SU-DHL-6 (cell line): ENCODE measurements at regions not wholly inside any gene's neighbourhood (a gene's known extent, or its start where the extent isn't known, plus 50 kb on each side); places are given as distances from the start of the nearest gene placed in this dataset.

ENCODE experiments used
- H2AFZ ChIP-seq: fragments of 200-600 bp; sonication (generic); 2 replicates; pipeline ENCODE4 v1.6.1; 2014; ENCODE audit warnings: low read depth, mild to moderate bottlenecking, moderate library complexity, mixed read lengths, antibody characterized with exemption, low read length; ENCODE audit not compliant: severe bottlenecking
- H3F3A ChIP-seq: fragments of 200-600 bp; shearing (Covaris generic); 2 replicates; pipeline ENCODE4 v1.6.0; 2016; ENCODE audit warnings: antibody characterized with exemption, mild to moderate bottlenecking; ENCODE audit not compliant: insufficient read depth
- H3K27ac ChIP-seq: fragments of 200-600 bp; sonication (generic); 2 replicates; pipeline ENCODE4 v1.5.1; 2016; ENCODE audit warnings: low read depth, mild to moderate bottlenecking, low read length, moderate library complexity, mixed read lengths
- H3K27me3 ChIP-seq: fragments of 200-600 bp; sonication (generic), shearing (Covaris generic); 2 replicates; pipeline ENCODE4 v1.6.0; 2014; ENCODE audit warnings: mild to moderate bottlenecking, low read length
- H3K36me3 ChIP-seq: fragments of 200-600 bp; sonication (generic); 2 replicates; pipeline ENCODE4 v1.6.1; 2014; ENCODE audit warnings: mild to moderate bottlenecking, low read length, mixed read lengths
- H3K4me2 ChIP-seq: fragments of 300-600, 200-600 bp; shearing (Covaris generic), sonication (generic); 2 replicates; pipeline ENCODE4 v1.6.0; 2014; ENCODE audit warnings: low read length, low read depth, mild to moderate bottlenecking; ENCODE audit not compliant: poor library complexity, severe bottlenecking
- H3K4me3 ChIP-seq: fragments of 200-600 bp; sonication (generic); 2 replicates; pipeline ENCODE4 v1.5.1; 2014; ENCODE audit warnings: antibody characterized with exemption, low read length, mild to moderate bottlenecking, mixed read lengths; ENCODE audit not compliant: insufficient read depth, poor library complexity, severe bottlenecking
- H3K79me2 ChIP-seq: fragments of 200-600 bp; sonication (generic); 2 replicates; pipeline ENCODE4 v1.6.1; 2014; ENCODE audit warnings: mild to moderate bottlenecking, low read length, moderate library complexity; ENCODE audit not compliant: insufficient read depth
- H3K9ac ChIP-seq: fragments of 200-600 bp; sonication (generic); 2 replicates; pipeline ENCODE4 v1.7.0; 2014; ENCODE audit warnings: mild to moderate bottlenecking, low read length
- H3K9me2 ChIP-seq: fragments of 200-600 bp; sonication (generic); replicated peaks from 2 replicates; pipeline ENCODE4 v1.6.1; 2014; ENCODE audit warnings: low read length; ENCODE audit not compliant: insufficient read depth
- H3K9me3 ChIP-seq: fragments of 200-600 bp; sonication (generic); 2 replicates; pipeline ENCODE4 v1.6.1; 2014; ENCODE audit warnings: low read length, mixed read lengths; ENCODE audit not compliant: insufficient read depth
- H4K20me1 ChIP-seq: fragments of 200-600 bp; sonication (generic); 2 replicates; pipeline ENCODE4 v1.6.1; 2014; ENCODE audit warnings: low read depth, mild to moderate bottlenecking, antibody characterized with exemption, low read length, moderate library complexity, mixed read lengths
- EZH2phosphoT487 ChIP-seq: fragments of 200-600 bp; sonication (generic), shearing (Covaris generic); conservative IDR thresholded peaks from 2 replicates; pipeline ENCODE4 v1.6.1; 2018; ENCODE audit warnings: mild to moderate bottlenecking, antibody characterized with exemption, low read length, moderate library complexity, mixed read lengths
- TF ChIP-seq, protein P1 (sequence below): fragments of 200-600 bp; sonication (generic); IDR thresholded peaks from one replicate; pipeline ENCODE4 v1.5.1; 2017; ENCODE audit warnings: antibody characterized with exemption, mild to moderate bottlenecking, low read length, moderate library complexity; ENCODE audit not compliant: insufficient read depth, poor library complexity, severe bottlenecking

DNA sequence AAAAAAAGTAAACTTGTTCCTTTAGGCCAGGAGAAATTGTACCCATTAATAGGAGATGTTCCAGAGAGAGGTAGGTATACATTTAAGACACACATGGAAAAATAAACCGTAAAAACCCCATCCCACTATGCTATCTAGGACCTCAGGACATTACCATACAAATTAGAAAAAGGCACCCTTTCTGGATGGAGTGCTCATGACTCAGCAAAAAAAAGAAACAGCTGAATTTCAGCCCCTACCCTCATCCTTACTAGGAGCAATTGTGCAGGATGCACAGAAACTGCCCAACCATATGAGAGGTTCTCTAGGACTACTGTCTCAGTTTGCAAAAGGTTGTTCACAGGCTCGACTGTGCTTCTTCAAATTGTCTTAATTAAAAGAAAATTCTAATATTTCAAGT lies 368.2 kb downstream of the HINT1 start:
- Histone ChIP-seq H3K4me3 (no peak overlapping the region), H3K36me3 (no peaks in the 10 kb centered on the region), H4K20me1 (no peaks in the 10 kb centered on the region), H2AFZ (no peak overlapping the region), H3K9me3 (no peaks in the 10 kb centered on the region), H3K27me3 (no peaks in the 10 kb centered on the region), H3K79me2 (no peaks in the 10 kb centered on the region), H3F3A (no peaks in the 10 kb centered on the region), H3K9ac (no peak overlapping the region), H3K4me2 (no peak overlapping the region), H3K9me2 (no peaks in the 10 kb centered on the region), H3K27ac (no peak overlapping the region)
- TF ChIP-seq, protein P1, sequence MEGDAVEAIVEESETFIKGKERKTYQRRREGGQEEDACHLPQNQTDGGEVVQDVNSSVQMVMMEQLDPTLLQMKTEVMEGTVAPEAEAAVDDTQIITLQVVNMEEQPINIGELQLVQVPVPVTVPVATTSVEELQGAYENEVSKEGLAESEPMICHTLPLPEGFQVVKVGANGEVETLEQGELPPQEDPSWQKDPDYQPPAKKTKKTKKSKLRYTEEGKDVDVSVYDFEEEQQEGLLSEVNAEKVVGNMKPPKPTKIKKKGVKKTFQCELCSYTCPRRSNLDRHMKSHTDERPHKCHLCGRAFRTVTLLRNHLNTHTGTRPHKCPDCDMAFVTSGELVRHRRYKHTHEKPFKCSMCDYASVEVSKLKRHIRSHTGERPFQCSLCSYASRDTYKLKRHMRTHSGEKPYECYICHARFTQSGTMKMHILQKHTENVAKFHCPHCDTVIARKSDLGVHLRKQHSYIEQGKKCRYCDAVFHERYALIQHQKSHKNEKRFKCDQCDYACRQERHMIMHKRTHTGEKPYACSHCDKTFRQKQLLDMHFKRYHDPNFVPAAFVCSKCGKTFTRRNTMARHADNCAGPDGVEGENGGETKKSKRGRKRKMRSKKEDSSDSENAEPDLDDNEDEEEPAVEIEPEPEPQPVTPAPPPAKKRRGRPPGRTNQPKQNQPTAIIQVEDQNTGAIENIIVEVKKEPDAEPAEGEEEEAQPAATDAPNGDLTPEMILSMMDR, result no peak
- TF ChIP-seq EZH2phosphoT487, result no peak

DNA sequence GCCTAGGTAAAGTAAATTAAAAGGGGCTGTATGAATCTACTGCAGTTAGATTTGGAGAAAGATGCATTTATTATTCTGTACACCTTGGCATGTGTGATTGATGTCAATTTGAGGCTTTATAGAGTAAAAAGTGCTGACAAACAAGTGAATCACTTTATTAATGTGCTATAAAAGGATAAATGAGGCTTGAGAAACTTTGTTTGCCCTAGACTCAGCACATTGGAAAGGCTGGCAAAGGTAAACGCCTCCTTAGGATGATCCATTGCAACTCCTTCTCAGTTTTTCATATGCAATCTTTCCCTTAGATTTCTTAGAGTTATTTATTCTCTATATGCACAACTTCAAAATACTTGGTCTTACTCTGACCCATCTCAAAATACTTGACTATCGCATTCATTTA lies 369.0 kb downstream of the HINT1 start:
- Histone ChIP-seq H3K27ac (no peak overlapping the region), H3K4me2 (no peak overlapping the region), H3F3A (no peaks in the 10 kb centered on the region), H3K9me2 (no peaks in the 10 kb centered on the region), H3K9me3 (no peaks in the 10 kb centered on the region), H3K27me3 (no peaks in the 10 kb centered on the region), H3K9ac (no peak overlapping the region), H3K4me3 (no peak overlapping the region), H3K36me3 (no peaks in the 10 kb centered on the region), H3K79me2 (no peaks in the 10 kb centered on the region), H2AFZ (no peak overlapping the region), H4K20me1 (no peaks in the 10 kb centered on the region)
- no peak for TF ChIP-seq EZH2phosphoT487
- TF ChIP-seq, protein P1, result no peak

DNA sequence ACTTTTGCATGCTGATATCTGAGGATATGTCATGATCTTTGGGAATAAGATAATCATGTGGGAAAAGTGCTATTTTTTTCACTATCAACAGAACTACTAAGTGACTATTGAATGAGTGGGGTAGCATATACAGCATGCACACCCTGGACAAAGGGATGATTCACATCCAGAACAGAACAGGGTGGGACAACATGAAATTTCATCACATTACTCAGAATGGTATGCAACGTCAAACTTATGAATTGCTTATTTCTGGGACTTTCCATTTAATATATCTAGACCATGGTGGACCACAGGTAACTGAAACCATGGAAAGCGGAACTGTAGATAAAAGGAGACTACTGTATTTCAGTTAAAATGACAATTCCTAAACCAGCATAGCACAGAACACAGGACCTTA lies 370.0 kb downstream of the HINT1 start:
- Histone ChIP-seq H2AFZ (no peak overlapping the region), H3K4me2 (no peak overlapping the region), H3K27me3 (no peaks in the 10 kb centered on the region), H3K9me3 (no peaks in the 10 kb centered on the region), H3K9ac (no peak overlapping the region), H3K79me2 (no peaks in the 10 kb centered on the region), H3K36me3 (no peaks in the 10 kb centered on the region), H3F3A (no peaks in the 10 kb centered on the region), H3K27ac (no peak overlapping the region), H3K9me2 (no peaks in the 10 kb centered on the region), H3K4me3 (no peak overlapping the region), H4K20me1 (no peaks in the 10 kb centered on the region)
- no peak for TF ChIP-seq EZH2phosphoT487
- TF ChIP-seq, protein P1, result no peak

DNA sequence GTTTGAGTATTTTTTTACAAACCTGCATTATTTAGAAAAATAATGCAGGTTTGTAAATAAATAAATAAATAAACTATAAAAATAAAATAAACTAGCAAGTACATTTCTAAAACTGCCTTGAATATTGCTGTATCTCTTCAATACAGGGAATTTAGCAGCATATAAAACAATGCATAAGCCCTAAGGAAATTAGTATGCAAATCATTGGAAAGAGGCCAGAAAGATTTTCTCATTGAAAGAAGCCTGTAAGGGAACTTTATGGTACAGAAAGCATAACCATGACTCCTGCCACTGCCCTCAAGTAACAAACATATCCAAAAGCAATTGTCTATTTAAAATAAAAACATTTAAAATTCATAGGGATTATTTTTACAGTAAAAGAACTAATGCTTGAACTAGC lies 387.3 kb downstream of the HINT1 start:
- H3K4me2 ChIP-seq, result no peak overlapping the region
- no peaks in the 10 kb centered on the region for H3K9me2 ChIP-seq
- no peaks in the 10 kb centered on the region for H3K79me2 ChIP-seq
- H3K9ac ChIP-seq, result no peak overlapping the region
- H3K36me3 ChIP-seq, result no peaks in the 10 kb centered on the region
- no peaks in the 10 kb centered on the region for H4K20me1 ChIP-seq
- no peak overlapping the region for H3K4me3 ChIP-seq
- no peak overlapping the region for H2AFZ ChIP-seq
- H3K9me3 ChIP-seq, result no peaks in the 10 kb centered on the region
- no peaks in the 10 kb centered on the region for H3F3A ChIP-seq
- TF ChIP-seq EZH2phosphoT487, result no peak
- TF ChIP-seq, protein P1, result no peak
- no peak overlapping the region for H3K27ac ChIP-seq
- H3K27me3 ChIP-seq, result no peaks in the 10 kb centered on the region
